ENCODE measurements at regions not wholly inside any gene's neighbourhood (a gene's known extent, or its start where the extent isn't known, plus 50 kb on each side); places are given as distances from the start of the nearest gene placed in this dataset.

- TF ChIP-seq IKZF5 (CRISPR knock-in tag; IDR thresholded peaks at IDR 0.05) = no peak
- TF ChIP-seq CREB3 (CRISPR knock-in tag; IDR thresholded peaks at IDR 0.05) = no peak
- no peak for TF ChIP-seq SOX13 (IDR thresholded peaks at IDR 0.05)
- peak in 1 of 2 experiments; percentile 53; a peak in 2 of 4 replicates for TF ChIP-seq SOX13 (CRISPR knock-in tag; conservative IDR thresholded peaks at IDR 0.05 in 1 of 2, IDR thresholded peaks at IDR 0.05 in 1 of 2)
- TF ChIP-seq SMAD9 (CRISPR knock-in tag; IDR thresholded peaks at IDR 0.05) = no peak
- TF ChIP-seq PLRG1 (conservative IDR thresholded peaks at IDR 0.05) = no peak
- no peak for TF ChIP-seq ZNF281 (CRISPR knock-in tag; IDR thresholded peaks at IDR 0.05; ENCODE audit: borderline replicate concordance)
- no peak for TF ChIP-seq RFX5 (IDR thresholded peaks at IDR 0.05; ENCODE audit: low read depth, low read length)
- no peak for TF ChIP-seq ZNF512 (CRISPR knock-in tag; IDR thresholded peaks at IDR 0.05)
- no peak for TF ChIP-seq ZNF607 (CRISPR knock-in tag; IDR thresholded peaks at IDR 0.05; ENCODE audit: borderline replicate concordance)
- TF ChIP-seq ZNF639 (CRISPR knock-in tag; conservative IDR thresholded peaks at IDR 0.05) = no peak
- peak; percentile 63; the same call in 1 of the 2 replicates for TF ChIP-seq SIX1 (CRISPR knock-in tag; IDR thresholded peaks at IDR 0.05; ENCODE audit: borderline replicate concordance)
- TF ChIP-seq CEBPB (IDR thresholded peaks at IDR 0.05; ENCODE audit: borderline replicate concordance, low read depth, low read length) = peak; percentile 45; the same call in 1 of the 2 replicates
- no peak for TF ChIP-seq KLF12 (CRISPR knock-in tag; IDR thresholded peaks at IDR 0.05; ENCODE audit: borderline replicate concordance)
- no peak for TF ChIP-seq CBX1 (IDR thresholded peaks at IDR 0.05; ENCODE audit: low read depth)
- no peak for TF ChIP-seq ZFP36L2 (CRISPR knock-in tag; IDR thresholded peaks at IDR 0.05)
- no peak for TF ChIP-seq CHD4 (IDR thresholded peaks at IDR 0.05; ENCODE audit: borderline replicate concordance, low read length)
- peak; percentile 29; the same call in 1 of the 2 replicates for TF ChIP-seq NCOR1 (IDR thresholded peaks at IDR 0.05; ENCODE audit: borderline replicate concordance, low read length)
- TF ChIP-seq ZNF558 (CRISPR knock-in tag; IDR thresholded peaks at IDR 0.05; ENCODE audit: borderline replicate concordance) = no peak
- no peak for TF ChIP-seq USF2 (IDR thresholded peaks at IDR 0.05; ENCODE audit: low read depth, low read length)
- no peak for TF ChIP-seq USF2 (CRISPR knock-in tag; IDR thresholded peaks at IDR 0.05; ENCODE audit: borderline replicate concordance)
Observed at GRCh38 chr5:60206234-60206633, 312.7 kb upstream of the PDE4D start (continued).
